Stimulated activated CD4-positive, alpha-beta T cell treated with anti-CD3 and anti-CD28 coated beads, Interleukin-1b, Interleukin-23, amount 100 ng/mL, for 48 hours (primary cell): ENCODE measurements at regions not wholly inside any gene's neighbourhood (a gene's known extent, or its start where the extent isn't known, plus 50 kb on each side); places are given as distances from the start of the nearest gene placed in this dataset.

Experiments
- DNase-seq: peaks from one replicate; pipeline ENCODE4 v3.0.0-alpha.2; 2020

DNA sequence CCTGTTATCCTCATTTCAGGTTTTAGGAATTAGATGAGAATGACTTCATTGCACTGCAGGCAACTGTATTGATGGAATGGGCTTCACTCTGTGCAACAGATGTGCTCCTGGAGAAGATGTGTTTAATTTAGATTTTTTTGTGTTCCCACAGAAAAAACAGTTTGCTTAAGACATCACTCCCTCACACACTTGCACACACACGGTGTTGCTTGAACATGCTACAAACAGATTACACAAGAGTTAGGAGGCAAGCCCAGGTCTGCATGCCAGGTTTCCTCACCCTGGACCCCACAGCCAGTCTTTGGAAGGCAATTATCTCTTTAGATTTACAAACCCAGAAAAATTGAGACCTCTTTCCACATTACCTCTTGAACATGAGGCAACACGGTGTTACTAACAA lies 93.7 kb upstream of the KLHL29 start:
- no peak for DNase-seq

DNA sequence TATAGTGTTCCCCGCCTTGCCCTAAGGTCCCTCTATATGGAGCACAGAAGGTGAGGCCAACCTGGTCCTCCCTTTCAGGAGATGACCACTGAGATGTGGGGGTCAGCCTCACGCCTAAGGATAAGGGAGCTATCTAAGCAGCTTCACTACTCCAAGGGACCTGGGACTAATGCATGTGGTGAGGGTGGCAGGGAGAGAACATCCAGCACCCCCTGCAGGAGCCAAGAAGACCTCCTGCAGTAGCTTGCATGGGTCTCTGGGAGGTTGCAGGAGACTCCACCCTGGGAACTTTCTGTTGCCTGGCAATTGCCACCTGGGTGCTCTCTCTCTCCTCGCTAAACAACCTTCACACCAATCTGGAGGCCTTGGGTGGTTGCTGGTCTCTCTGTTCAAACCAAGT lies 93.0 kb upstream of the KLHL29 start:
- DNase-seq, result no peak

DNA sequence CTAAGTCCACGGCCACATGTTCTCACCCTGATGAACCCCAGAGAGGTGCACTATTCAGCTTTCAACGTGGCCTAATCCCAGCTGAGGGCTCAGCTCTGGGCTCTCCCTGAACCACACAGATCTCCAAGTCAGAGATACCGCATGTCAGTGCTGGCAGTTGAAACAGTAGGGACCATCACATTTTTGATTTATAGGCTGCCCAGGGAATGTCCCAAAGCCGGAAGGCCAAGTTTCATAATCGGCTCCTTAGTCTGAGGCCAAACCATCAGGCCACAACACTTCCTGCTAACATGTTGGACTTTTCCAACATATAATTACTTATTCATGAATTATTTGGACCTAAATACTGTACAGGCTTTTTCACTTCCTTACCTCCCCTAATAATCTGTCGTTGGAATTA lies 91.9 kb upstream of the KLHL29 start:
- no peak for DNase-seq

DNA sequence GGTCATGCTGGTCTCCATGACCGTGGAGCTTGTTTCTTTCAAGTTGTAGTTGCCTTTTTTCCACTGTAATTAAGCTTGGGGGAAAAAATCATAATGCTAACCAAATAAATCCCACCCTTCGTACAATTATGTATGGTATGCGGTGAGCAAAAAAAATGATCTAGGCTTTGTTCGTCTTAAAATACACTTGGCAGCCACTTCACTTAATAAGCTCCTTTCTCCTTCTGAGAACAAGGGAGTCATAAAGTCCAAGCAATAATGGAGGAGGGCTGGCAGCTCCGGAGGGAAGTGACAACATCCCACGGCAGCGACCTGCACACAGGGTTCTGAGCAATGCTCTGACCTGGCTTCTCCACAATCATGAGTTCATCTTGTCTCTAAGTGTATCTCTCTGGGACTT lies 91.2 kb upstream of the KLHL29 start:
- no peak for DNase-seq

DNA sequence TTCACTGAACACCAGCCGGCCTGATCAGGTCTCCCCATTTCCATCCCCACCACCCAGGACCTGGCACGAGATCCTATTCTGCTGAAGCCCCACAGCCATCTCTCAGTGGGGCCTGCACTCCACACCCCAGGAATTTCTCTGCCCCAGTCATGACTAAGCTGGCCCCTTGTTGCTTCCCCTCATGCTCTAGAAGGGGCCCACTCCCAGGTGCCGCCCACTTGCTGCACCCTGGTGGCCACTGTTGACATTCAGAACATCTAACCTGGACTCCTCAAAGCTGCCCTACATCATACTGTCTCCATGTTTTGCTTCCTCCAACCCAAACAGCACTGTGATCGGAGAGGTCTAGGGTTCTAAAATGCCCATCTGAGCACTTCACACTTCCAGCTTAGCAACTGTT lies 90.7 kb upstream of the KLHL29 start:
- DNase-seq, result no peak

DNA sequence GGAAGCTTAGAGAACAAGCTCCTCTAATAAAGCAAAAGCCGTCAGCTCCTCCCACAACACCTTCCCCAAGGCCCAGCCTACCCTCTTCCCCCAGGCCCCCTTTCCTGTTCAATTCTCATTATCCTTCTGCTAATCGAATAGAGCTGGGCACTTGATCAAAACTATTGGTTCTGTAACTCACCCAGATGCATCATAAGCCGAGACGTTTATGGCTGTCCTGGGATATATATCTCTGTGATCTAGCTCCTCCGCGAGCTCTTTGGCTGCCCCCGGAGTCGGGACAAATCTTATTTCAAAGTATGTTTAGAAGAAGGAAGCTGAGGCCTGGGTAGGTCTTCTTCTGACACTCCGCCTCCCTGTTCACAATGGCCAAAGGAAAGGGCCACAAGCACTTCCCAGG lies 88.3 kb upstream of the KLHL29 start:
- no peak for DNase-seq

DNA sequence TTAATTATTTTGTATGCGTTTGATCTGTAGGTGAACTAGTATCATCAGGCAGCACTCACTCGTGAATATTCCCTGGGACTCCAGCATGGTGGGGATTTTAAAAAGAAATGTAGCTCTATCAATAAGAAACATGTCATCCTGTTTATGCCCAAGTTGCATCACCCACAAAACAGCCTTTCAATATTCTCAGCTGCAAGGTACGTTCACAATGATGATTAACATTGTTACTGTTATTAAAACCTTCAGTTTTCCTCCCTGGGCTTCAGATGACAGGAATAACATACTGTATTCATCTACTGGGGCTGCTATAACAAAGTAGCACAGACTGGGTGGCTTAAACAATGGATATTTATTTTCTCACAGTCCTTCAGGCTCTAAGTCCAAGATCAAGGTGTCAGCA lies 87.9 kb upstream of the KLHL29 start:
- DNase-seq, result no peak

DNA sequence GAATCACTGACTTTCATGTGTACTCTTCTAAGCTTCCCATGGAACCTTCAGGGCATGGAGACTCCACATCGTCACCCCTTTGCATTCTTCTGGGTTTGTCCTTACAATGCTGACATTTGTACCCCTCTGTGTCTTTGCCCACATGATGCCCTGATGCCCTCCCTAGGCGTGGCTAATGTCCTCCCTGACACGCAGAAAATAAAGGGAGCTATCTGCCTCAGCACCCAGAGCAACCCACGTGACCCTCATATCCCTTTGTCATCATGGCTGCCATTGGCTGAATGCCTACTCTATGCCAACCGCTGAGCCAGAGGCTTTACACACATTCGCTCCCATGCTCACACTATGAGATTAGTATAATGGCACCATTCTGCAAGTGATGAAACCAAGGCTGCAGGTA lies 86.4 kb upstream of the KLHL29 start:
- no peak for DNase-seq

DNA sequence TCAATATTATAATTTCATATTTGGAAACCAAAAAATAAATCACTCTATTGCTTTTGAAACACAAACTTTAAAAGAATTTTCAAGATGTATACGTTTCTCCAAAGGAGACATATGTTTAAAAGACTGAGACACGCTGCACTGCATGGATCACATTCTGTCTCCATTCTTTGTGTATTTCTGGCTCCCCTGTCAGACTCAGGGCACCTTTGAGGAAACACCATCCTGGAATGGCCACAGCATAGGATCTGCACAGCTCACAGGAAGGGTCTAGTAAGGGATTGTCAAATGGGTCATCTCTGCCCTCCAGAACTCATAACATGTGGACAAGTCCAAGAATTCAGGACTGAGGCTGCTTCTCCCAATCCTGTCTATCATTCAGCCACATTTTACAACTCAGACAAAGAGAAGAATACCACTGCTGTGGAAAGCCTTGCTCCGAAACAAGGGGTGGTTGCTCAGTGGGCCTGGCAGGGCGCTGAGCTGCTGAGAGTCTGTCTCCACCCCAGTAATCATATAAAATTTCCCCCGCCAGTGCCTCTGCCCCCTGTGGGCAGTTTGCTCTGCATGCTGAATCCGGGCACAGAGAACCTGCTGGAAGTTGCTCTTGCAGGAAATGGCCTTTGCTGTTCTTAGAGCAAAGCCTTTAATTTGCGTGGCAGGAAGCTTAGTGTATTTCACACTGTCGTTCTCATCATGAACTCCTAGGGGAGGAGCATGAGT lies 85.3 kb upstream of the KLHL29 start:
- no peak for DNase-seq

DNA sequence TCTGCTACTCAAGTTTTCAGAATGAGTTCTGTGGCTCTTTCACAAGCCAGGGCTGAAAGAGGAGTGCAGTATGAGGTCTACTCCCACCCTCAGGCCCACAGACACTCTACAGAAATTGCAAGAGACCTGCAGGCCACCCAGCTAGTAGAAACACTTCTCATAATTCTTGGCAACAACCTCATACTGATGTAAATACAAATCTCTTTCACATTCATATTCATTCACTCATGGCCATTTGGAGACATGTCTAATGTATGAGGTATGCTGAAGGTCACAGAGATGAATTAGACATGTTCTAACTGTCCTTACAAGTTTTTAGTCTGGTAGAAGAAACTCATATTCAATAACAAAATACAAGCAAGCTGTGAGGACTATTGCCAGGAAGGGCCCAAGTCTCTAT lies 83.8 kb upstream of the KLHL29 start:
- DNase-seq, result no peak

DNA sequence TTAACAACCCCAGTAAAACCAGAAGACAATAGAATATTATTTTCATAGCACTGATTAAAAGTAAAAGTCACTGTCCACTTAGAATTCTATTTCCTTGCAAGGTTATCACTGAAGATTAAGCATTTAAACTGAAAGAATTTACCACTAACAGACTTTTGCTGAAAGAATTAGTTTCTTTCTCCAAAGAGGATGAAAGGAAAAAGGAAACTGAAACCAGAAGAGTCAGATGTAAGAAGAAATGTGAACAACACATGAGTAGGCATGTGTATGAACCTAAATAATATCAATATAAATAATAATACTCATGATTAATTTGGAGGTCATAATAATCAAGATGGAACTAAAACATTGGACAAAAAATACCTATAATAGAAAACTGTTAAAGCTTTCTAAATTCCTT lies 82.4 kb upstream of the KLHL29 start:
- DNase-seq, result no peak

DNA sequence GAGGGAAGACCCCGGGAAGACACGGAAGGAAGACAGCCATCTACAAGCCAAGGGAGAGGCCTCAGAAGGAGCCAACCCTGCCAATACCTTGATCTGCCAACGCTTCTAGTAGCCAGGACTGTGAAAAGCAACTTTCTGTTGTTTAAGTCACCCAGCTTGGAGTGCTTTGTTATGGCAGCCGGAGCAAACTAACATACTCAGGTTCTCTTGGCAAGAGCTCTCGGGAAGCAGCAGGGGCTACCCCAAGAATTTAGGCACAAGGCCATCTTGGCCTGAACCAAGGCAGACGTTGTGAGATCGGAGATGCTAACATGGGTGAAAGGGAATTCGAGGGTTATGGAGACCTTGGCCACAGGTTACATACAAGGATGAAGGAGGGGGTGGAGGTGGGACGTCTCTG lies 78.6 kb upstream of the KLHL29 start:
- DNase-seq, result no peak

DNA sequence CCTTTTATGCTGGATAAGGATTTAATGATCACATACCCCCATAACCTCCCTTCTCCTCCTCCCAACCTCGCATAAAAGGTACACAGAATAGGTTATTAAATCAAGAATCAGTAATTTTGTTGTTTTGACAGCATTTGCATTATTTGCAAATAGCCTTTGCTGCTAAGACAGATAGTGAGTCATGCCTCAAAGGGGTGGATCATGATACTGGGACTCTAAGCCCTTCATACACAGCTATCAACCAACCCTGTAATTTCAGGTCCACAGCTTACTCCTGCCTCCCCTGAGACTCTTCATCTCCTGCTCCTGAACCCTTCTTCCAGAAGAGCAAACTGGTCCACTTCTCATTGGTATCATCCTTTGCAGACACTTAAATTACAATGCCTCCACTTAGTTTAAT lies 73.8 kb upstream of the KLHL29 start:
- no peak for DNase-seq

DNA sequence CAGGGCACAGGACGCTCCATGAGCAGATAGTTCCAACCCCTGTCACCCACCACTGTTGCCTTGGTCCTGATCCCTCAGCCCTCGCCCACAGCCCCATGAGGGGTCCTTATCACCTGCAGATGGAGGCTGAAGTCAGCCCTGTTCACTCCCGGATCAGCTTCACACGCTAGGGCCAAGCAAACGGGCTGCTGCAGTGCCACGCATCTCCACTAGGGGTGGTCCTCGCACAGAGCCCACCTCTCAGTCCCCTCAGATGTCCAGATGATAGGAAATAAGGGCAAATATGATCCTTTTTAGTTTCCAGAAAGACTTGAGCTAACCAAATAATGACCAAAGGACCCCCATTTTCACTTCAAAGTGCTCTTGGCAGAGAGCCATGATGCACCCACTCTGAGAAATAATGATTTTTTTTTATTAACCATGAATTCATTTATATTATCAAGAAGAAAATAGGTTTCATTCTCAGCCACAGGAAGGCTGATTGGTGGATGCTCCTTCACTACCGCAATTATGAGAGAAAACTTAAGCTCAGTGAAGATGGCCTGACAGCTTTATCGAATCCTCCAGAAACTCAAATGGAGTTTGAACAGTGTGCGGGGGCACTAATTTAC lies 71.9 kb upstream of the KLHL29 start:
- peak; percentile 27 for DNase-seq

DNA sequence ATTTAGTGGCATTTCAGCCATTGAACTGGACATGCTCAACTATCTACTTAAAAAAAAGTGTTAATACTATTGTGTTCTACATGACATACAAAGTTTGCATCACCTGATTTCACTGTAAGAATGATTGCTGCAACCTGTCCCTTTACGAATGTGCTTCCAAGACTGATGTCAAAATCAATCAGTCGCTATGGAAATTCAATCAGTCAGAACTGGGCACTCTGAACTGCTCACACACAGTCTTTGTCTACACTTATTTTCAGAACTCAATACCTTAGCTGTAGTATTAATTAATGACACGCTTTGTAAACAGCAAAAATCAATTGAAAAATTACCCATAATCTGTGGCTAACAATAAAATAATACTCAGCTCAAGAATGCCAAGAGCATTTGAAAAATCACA lies 70.3 kb upstream of the KLHL29 start:
- DNase-seq, result no peak

DNA sequence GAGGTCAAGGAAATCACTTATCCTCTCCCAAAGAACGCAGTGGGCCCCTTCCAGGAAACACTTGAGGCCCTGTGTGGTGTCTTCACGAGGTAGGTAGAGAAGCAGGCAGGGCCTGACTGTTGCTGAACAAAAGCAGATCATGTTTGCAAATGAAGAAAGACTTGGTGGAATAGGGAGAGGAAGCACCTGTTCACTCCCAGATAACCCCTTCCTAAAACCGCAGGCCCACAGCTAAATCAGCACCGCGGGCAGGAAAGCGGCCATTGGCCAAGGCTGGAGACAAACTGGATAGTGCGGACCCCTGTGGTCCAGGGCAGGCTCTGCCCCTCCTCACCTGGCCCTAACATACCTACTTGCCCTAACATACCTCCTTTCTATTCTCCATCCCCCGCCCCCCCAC lies 64.9 kb upstream of the KLHL29 start:
- DNase-seq, result no peak

DNA sequence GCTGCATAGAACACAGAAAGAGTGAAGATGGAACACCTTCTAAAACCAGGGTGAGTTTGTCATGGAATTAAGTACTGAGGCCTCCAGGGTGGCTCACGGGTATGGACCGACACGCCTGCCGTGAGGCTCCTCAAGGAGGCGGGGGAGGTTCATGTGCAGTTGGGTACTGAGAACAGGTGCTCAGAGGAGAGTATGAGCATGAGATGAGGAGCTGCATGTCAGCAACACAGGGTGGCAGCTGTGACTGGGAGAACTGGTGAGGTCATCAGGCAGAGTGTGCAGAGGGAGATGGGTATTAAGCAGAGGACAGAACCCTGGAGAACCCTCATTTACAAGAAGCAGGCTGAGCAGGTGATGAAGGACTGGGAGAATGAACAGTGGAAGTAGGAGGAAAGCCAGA lies 63.2 kb upstream of the KLHL29 start:
- DNase-seq, result no peak

DNA sequence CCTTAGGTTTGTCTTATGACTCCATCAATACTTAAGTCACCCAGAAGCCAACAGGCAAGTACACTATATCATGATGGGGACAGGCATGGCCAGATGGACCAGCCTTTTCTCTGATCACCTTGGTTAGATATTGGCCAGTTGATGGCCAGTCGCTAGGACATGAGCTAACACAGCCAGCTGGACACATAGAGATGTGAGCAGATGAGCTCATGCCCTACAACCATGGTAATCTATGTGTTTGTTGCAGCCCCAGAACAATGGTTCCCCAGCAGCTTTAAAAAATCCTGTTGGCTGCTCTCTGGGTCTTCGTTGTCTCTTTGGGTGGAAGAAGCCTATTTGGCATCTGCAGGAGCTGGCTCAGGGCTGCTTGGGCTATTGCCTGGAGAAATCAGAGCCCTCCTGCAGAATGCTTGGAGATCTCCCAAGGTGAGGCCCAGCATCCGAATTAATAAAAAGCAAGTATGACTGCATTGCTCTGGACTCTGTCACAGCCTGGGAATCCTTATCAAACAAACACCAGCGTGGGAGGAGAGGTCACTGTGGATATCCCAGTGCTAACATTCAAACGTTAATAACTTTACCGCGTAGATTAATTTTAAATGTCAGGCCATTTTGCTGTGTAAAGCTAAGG lies 62.3 kb upstream of the KLHL29 start:
- DNase-seq, result no peak

DNA sequence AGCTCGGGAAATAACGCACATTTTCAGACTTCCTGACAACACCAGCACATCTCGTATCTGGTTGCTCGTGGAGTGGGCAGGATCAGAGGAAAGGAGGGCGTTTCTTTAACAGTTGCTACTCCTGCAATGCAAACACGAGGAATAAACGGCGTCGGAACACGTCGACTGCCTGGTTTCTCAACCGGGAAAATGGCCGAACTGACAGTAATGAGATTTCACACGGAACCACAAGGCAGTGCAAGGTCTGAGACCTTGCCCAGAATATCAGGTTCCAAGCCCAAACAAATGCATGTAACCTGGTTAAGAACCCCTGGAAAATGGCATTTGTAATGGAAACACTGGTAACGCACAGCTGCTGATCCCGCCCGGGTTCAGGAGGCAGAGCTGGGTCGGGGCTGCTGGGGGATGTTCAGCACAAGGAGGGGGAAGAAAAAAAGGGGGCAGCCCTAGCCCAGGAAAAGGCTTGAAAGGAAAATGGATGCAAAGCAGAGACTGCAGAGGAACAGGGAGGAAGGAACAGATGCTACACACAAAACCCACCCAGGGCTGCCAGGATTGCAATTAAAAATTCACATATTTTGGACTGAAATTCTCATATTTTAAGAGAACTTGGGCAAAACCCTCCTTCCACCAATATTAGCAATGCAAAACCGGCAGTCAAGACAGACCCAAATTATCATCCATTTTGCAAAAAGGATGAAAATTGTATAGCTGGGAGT lies 61.6 kb upstream of the KLHL29 start:
- DNase-seq, result no peak

DNA sequence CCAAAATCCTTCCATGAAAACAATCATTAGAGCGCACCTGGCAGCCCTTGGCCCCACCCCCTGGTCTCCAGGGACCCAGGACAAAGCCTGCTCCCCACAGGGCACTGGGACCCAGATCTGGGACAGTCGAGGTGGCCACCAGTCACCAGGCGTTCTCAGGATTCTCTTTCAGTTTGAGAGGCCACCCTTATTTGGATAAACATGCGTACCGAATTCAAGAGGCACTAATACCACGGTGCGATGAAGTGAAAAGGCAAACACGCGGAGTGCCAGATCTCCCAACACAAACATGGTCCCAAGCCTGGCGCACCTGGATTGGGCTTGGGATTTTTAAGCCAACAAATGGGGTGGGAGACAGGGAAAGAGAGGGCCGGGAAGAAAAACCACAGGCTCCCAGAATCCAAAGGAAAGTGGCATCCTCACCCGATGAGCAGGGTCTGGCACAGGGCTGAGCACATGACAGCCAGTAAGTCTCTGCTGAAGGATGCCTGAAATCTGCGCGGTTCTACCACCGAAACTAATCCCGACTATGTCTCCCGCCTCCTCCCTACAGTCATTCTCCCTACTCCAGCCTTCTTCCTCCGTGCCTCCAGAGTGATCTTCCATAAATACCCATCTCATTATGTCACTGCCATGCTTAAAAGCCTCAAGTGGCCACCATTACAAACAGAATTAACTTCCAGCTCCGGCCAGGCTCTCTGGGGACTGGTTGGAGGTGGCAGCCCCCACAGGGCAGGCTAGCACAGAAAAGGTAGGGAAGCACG lies 60.9 kb upstream of the KLHL29 start:
- DNase-seq, result no peak

DNA sequence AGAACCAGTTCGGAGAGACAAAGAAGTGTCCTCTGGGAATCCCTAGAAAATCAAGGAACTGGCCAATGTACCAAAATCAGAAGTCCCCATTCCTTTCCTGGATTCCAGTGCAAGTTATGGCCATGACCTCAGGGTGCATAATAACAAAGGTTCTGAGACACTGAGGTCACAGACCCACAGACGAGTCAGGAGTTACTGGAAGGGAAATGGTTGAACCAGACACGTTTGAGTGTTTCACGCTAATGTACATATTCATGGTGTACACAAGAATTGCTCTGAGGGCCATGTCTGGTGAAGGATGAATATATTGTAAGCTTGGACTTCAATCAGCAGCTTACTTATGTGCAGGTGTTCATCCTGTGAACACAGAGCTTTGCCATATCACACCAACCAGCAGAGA lies 58.6 kb upstream of the KLHL29 start:
- DNase-seq, result no peak

DNA sequence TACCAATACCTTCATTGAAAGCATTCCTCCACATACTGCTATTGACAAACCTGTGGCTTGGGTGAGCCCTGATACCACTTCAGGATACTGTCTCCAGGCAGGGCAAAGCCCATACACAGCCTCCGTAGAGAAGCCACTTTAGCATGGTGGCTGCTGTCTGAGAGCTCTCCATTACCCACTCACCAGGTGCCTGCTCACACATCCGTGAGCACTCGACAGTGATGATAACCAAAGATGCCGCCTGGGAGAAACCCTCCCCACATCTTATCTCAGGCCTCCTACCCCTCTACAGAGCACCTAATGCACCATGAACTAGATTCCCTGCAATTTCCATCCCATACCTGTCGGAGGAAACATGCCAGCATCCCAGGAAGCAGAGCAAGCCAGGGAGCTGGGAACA lies 57.6 kb upstream of the KLHL29 start:
- no peak for DNase-seq

DNA sequence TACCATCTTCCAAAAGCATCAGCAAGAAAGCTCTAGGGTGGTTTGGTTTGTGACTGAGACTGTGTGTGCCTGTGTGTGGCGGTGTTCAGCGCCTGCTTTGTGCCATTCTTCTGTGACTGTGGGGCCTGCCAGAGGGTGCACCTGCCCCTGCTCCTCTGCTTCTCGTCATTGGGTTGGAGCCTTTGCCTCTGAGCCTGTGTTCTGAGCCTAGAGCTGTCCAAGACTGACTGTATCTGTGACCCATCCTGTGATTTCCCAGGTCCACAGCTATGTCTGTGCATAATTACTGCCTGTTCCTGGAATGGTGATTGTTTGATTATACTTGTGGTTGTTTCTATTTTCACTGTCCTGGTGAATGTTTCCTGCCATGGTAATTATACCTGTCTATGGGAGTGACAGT lies 57.1 kb upstream of the KLHL29 start:
- DNase-seq, result no peak
